ENCODE measurements at regions not wholly inside any gene's neighbourhood (a gene's known extent, or its start where the extent isn't known, plus 50 kb on each side); places are given as distances from the start of the nearest gene placed in this dataset.
A peak's percentile ranks its signal among the peaks of the same experiment; 100 is the strongest.

DNA sequence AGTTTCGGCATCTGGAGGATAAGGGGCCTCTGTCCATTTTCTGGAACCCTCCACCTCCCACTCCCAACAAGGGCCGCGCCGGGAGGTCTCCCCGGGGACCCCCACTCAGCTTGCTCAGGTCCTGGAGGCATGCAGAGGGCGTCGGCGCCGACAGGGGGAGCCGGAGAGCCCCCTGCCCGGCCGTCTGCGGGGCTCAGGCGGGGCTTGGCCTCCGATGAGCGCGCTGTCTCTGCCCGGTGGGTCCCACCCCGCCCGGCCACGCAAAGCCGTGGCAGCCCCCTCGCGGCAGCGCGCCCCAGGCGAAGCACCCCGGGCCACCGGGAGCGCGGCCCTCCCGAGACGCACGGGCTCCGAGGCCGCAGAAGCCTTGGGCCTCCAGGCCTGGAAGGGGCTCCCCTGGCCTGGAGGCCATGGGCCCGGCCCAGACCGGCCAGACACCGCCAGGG lies 149.7 kb upstream of the ZNF536 start:
- TF ChIP-seq, protein P1, sequence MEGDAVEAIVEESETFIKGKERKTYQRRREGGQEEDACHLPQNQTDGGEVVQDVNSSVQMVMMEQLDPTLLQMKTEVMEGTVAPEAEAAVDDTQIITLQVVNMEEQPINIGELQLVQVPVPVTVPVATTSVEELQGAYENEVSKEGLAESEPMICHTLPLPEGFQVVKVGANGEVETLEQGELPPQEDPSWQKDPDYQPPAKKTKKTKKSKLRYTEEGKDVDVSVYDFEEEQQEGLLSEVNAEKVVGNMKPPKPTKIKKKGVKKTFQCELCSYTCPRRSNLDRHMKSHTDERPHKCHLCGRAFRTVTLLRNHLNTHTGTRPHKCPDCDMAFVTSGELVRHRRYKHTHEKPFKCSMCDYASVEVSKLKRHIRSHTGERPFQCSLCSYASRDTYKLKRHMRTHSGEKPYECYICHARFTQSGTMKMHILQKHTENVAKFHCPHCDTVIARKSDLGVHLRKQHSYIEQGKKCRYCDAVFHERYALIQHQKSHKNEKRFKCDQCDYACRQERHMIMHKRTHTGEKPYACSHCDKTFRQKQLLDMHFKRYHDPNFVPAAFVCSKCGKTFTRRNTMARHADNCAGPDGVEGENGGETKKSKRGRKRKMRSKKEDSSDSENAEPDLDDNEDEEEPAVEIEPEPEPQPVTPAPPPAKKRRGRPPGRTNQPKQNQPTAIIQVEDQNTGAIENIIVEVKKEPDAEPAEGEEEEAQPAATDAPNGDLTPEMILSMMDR (IDR thresholded peaks at IDR 0.05; ENCODE audit: unreplicated experiment), result peak; percentile 72
- Mint-ChIP-seq H3K27me3 (ENCODE audit: low read depth) (peaks cover 82% of the 10 kb centered on the region), H3K4me1 (peaks cover 33% of the 10 kb centered on the region), H3K36me3 (no peaks in the 10 kb centered on the region), H3K9me3 (no peaks in the 10 kb centered on the region), H3K4me3 (no peak overlapping the region), H3K27ac (no peak overlapping the region)
- peak in 1 of 2 experiments; percentile 70 for DNase-seq (ENCODE audit: low spot score in 2 of 2, unreplicated experiment in 2 of 2)

- Mint-ChIP-seq H3K27me3 (ENCODE audit: low read depth) (peaks cover 82% of the 10 kb centered on the region), H3K36me3 (no peaks in the 10 kb centered on the region), H3K4me3 (peak overlapping the region; percentile 43), H3K9me3 (no peaks in the 10 kb centered on the region), H3K4me1 (peaks cover 35% of the 10 kb centered on the region), H3K27ac (peak overlapping the region; percentile 53)
- TF ChIP-seq, protein P1 (IDR thresholded peaks at IDR 0.05; ENCODE audit: unreplicated experiment), result no peak
- peak in 1 of 2 experiments; percentile 46 for DNase-seq (ENCODE audit: low spot score in 2 of 2, unreplicated experiment in 2 of 2)
These were observed 149.0 kb upstream of the ZNF536 start for GRCh38 chr19:30222992-30223865.

DNA sequence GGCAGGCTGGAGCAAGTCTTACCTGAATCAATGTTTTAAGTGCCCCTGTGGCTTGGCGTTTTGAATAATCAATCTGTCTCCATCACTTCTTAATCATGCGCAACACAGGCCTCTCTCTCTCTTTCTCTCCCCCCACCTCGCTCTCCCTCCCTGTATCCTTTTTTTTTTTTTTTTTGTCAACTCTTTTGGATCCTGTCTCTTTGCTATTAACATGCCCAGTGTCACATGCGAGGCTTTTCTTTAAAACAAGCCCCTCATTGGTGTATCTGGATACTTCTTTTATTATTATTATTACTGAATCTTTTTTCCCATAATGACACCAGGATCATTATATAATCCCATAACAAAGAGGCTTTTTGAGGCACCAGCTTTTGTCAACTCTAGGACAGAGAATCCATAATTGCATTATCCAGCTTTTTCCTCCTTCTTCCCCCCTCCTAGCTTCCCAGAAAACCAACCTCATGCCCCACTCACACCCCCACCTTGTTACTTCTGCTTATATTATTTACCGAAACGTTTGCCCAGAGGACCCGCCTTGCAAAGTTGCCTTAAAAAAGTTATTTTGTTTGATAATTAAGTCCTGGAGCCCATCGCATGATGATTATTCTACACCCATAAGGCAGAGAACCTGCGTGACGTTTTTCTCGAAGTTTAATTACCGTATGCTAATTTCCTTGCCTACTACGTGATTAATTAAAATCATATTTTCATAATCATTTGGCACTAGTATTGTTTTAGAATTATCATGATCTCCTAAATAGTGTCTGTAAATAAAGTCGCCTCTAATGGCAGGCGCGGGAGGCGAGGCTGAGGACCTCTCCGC lies 148.1 kb upstream of the ZNF536 start:
- TF ChIP-seq, protein P1 (IDR thresholded peaks at IDR 0.05; ENCODE audit: unreplicated experiment), result no peak
- no peaks in the 10 kb centered on the region for H3K36me3 Mint-ChIP-seq
- peak overlapping the region; percentile 65 for H3K4me3 Mint-ChIP-seq
- H3K27ac Mint-ChIP-seq, result peak overlapping the region; percentile 53
- peaks cover 38% of the 10 kb centered on the region for H3K4me1 Mint-ChIP-seq
- H3K27me3 Mint-ChIP-seq (ENCODE audit: low read depth), result peaks cover 82% of the 10 kb centered on the region
- DNase-seq (ENCODE audit: low spot score in 2 of 2, unreplicated experiment in 2 of 2), result no peak
- no peaks in the 10 kb centered on the region for H3K9me3 Mint-ChIP-seq

DNA sequence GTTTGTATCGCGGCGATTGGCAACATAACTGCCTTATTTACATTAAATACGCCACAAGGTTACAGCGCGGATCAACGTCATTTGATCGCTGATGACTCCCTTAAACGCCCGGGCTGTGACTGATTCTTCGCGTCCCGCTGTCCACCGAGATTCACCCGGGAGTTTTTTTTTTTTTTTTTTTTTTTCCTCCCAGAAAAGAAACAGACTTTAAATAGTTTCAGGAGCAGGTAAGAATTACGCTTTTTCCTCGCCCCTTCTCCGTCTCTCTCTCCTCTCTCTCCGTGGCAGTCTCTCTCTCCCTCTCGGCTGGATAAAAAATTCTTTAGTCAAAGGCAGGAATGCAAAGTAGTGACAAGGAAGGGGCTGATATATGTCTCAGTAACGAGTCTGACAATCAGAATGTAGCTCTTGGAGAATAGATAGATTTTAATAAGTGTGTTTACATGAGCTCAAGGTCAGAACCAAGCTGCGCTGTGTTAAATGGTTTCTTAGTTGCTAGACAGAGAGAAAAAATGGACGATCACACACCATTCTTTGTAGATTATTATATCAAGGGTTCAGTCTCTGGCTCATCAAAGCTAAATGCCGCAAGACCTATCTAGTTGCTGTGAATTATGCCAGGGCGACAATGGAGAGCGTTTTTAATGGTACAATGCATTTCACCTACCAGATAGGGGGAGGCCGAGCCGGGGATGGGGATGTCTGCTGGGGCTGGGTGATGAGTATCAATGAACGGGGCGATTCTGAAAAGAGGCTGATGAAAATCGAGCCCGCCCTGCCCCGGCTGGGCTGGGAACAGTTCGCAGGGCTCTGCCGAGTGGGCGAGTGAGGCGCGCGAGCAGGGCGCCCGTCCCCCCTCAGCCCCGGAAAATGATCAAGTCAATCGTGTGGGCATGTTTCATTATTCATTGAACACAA lies 147.2 kb upstream of the ZNF536 start:
- H3K4me1 Mint-ChIP-seq, result peaks cover 43% of the 10 kb centered on the region
- TF ChIP-seq, protein P1 (IDR thresholded peaks at IDR 0.05; ENCODE audit: unreplicated experiment), result no peak
- peak overlapping the region; percentile 39 for H3K27ac Mint-ChIP-seq
- H3K36me3 Mint-ChIP-seq, result no peaks in the 10 kb centered on the region
- peak in 1 of 2 experiments; percentile 40 for DNase-seq (ENCODE audit: low spot score in 2 of 2, unreplicated experiment in 2 of 2)
- H3K27me3 Mint-ChIP-seq (ENCODE audit: low read depth), result peaks cover 82% of the 10 kb centered on the region
- peak overlapping the region; percentile 65 for H3K4me3 Mint-ChIP-seq
- H3K9me3 Mint-ChIP-seq, result no peaks in the 10 kb centered on the region

Measured in mesothelial cell of epicardium (in vitro differentiated cells).